Lung (tissue), 11 donors: ENCODE measurements at regions not wholly inside any gene's neighbourhood (a gene's known extent, or its start where the extent isn't known, plus 50 kb on each side); places are given as distances from the start of the nearest gene placed in this dataset.

Experiments
- ATAC-seq: fragments of 200-7000 bp; cut with Tn5 transposase; one replicate; pipeline ENCODE4 v1.9.1; 2020; ENCODE audit warnings: moderate number of reproducible peaks; ENCODE audit not compliant: insufficient read depth, low FRiP score
- DNase-seq, 3 donors: peaks; one replicate each; pipeline ENCODE4 v3.0.0-alpha.2; 2013 to 2017
- H3K27ac ChIP-seq, 2 donors: one replicate each; pipeline ENCODE4 v1.5.1; 2013; ENCODE audit warnings: mild to moderate bottlenecking in 2 of 2, moderate library complexity in 2 of 2, control low read depth in 1 of 2, inconsistent platforms in 1 of 2, low read depth in 1 of 2, low read length in 1 of 2
- H3K27me3 ChIP-seq, 3 donors: one replicate each; pipeline ENCODE4 v1.5.1; 2013; ENCODE audit warnings: low read length in 2 of 3; ENCODE audit not compliant: control insufficient read depth in 3 of 3, insufficient read depth in 3 of 3
- H3K36me3 ChIP-seq, 4 donors: one replicate each; pipeline ENCODE4 v1.5.1; 2013; ENCODE audit warnings: low read length in 4 of 4, mild to moderate bottlenecking in 1 of 4, moderate library complexity in 1 of 4; ENCODE audit not compliant: control insufficient read depth in 4 of 4, insufficient read depth in 4 of 4
- H3K4me1 ChIP-seq, 5 donors: one replicate each; pipeline ENCODE4 v1.5.1; 2013; ENCODE audit warnings: low read length in 5 of 5, mild to moderate bottlenecking in 2 of 5, moderate library complexity in 1 of 5; ENCODE audit not compliant: control insufficient read depth in 5 of 5, insufficient read depth in 5 of 5
- H3K4me3 ChIP-seq: one replicate; pipeline ENCODE4 v1.5.1; 2013; ENCODE audit warnings: mild to moderate bottlenecking, control low read depth, moderate library complexity
- H3K9ac ChIP-seq, 2 donors: one replicate each; pipeline ENCODE4 v1.5.1; 2013; ENCODE audit warnings: low read length in 2 of 2, control low read depth in 1 of 2; ENCODE audit not compliant: insufficient read depth in 1 of 2
- H3K9me3 ChIP-seq, 4 donors: one replicate each; pipeline ENCODE4 v1.5.1; 2013; ENCODE audit warnings: low read length in 3 of 4, mild to moderate bottlenecking in 1 of 4, moderate library complexity in 1 of 4; ENCODE audit not compliant: control insufficient read depth in 4 of 4, insufficient read depth in 3 of 4
- WGBS, 2 donors: extraction: QIAGEN DNeasy Blood & Tissue Kit; methylation state at CpG; one replicate each; pipeline ENCODE4 v1.1.7; 2013; 5-methylcytosine and 5-hydroxymethylcytosine counted together
- TF ChIP-seq, protein P1 (sequence below): IDR thresholded peaks from 2 replicates; pipeline ENCODE4 v1.5.1; 2012; ENCODE audit warnings: mild to moderate bottlenecking; ENCODE audit errors: control extremely low read depth, extremely low read depth
- donor health status: control.
- donor health status: control.
- donor health status: Bipolar disorder and iron deficiency.
- donor health status: healthy.
- donor health status: DM: yes; HTN: yes; CAD: no.

DNA sequence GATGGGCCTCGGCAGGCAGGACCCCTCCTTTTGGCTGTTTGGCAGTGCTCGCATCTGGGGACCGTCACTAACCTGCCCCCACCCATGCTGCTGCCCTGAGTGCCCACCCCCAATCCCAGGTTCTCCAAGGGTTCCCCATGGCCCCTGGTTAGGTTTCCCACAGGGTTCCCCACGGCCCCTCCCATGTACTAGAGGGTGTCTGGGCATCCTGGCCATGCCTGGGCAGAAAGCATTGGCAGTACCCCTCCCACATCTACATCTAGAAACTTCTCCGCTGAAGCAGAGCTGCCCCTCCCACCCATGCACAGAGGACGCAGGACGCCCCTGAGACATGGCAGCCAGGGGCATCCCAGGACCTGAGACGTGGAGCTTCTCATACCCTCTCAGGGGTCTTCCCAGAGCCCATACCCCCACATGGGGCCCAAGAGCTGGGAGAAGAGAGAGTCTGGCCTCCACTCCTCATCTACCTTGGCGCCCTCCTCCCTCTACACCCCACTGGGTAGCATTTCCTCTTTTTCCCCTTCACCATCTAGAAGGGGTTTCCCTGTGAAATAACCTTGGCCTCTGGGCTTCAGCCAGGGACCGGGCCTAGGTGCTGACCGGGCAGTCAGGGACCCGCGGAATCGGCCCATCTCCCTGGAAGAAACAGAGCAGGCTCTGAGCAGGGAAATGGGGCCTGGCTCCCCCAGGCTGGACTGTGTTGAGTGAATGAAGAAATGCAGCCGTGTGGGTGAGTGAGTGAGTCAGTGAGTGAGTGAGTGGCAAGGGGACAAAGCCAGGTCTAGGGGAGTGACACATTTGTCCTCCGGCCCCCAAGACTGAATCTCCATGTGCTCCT lies 987.3 kb downstream of the BRD1 start:
- Histone ChIP-seq H3K4me1 (no peaks in the 10 kb centered on the region), H3K4me3 (no peak overlapping the region), H3K27ac (no peak overlapping the region), H3K9ac (no peak overlapping the region), H3K27me3 (peaks cover 0 to 5% (median 0%) of the 10 kb centered on the region in 3 donors), H3K36me3 (no peaks in the 10 kb centered on the region), H3K9me3 (peaks cover 0 to 6% (median 2%) of the 10 kb centered on the region in 4 donors)
- ATAC-seq (no peak), DNase-seq (no peak)
- TF ChIP-seq, protein P1, sequence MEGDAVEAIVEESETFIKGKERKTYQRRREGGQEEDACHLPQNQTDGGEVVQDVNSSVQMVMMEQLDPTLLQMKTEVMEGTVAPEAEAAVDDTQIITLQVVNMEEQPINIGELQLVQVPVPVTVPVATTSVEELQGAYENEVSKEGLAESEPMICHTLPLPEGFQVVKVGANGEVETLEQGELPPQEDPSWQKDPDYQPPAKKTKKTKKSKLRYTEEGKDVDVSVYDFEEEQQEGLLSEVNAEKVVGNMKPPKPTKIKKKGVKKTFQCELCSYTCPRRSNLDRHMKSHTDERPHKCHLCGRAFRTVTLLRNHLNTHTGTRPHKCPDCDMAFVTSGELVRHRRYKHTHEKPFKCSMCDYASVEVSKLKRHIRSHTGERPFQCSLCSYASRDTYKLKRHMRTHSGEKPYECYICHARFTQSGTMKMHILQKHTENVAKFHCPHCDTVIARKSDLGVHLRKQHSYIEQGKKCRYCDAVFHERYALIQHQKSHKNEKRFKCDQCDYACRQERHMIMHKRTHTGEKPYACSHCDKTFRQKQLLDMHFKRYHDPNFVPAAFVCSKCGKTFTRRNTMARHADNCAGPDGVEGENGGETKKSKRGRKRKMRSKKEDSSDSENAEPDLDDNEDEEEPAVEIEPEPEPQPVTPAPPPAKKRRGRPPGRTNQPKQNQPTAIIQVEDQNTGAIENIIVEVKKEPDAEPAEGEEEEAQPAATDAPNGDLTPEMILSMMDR: no peak
- 85 to 91% methylated on average over 16 of the region's 16 CpGs for WGBS, 2 donors

DNA sequence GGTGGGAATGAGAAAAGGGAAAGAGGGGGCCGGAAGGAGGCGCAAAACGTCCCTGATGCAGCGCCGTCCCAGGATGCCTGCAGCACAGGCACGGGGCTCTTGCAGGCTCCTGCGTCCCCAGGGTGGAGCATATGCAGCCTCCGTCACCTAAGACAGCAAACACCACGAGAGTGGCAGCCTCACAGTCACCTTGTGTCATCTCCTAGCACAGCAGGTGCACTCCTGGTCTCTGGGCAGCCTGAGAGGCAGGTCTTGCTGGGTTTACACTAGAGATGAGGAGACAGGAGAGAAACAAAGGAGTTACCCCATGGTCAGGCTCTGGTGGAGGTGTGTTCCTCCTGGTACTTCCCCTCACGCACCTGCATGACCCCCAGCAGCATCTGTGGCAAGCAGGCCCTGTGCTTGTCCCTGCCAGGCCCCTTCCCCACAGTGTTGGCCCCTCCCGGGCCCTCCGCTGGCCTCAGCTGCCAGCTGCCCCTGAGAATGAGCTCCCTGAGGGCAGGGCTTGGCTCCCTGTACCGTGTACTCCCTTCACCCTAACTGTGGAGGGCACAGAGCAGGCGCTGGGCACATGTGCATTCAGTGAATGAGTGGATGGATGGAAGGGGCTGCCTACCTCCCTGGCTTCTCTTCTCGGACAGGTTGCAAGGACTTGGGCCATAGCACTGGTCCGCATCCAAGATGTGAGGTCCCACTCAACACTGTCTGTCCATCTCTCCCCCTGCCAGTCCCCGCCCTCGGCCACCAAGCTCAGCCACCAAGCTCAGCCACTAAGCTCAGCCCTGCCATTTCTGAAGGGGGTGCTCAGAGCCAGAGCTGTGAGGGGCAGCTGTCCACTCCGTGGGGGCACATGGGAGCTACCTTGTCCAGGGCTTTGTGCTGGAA lies 988.6 kb downstream of the BRD1 start:
- ATAC-seq (no peak), DNase-seq (no peak)
- Histone ChIP-seq H3K4me1 (no peaks in the 10 kb centered on the region), H3K36me3 (no peaks in the 10 kb centered on the region), H3K27me3 (peaks cover 0 to 5% (median 0%) of the 10 kb centered on the region in 3 donors), H3K9ac (no peak overlapping the region), H3K4me3 (no peak overlapping the region), H3K9me3 (peaks cover 0 to 6% (median 2%) of the 10 kb centered on the region in 4 donors), H3K27ac (no peak overlapping the region)
- TF ChIP-seq, protein P1: no peak
- 73 to 75% methylated on average over 19 of the region's 19 CpGs for WGBS, 2 donors

DNA sequence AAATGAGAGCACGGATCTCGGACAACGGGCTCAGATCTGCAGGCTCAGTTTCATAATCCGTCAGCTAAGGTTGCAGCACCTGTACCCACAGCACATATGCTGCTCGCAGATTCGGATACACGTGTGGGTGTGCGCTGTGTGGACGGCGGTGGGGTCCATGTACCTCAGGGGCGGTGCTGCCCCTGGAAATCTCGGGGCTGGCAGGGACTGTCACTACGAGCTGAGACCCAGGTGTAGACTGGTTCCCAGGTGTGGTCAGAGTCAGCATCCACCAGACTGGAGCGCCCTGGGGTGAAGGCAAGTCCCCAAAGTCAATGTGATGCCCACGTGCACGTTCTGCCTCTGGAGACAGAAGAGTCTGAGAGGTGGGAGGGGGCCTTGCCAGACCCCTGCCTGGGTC lies 989.3 kb downstream of the BRD1 start:
- DNase-seq (no peak), ATAC-seq (no peak)
- Histone ChIP-seq H3K36me3 (no peaks in the 10 kb centered on the region), H3K27me3 (peaks cover 0 to 5% (median 0%) of the 10 kb centered on the region in 3 donors), H3K9me3 (peaks cover 0 to 6% (median 2%) of the 10 kb centered on the region in 4 donors), H3K27ac (no peak overlapping the region), H3K4me3 (no peak overlapping the region), H3K9ac (no peak overlapping the region), H3K4me1 (no peaks in the 10 kb centered on the region)
- TF ChIP-seq, protein P1: no peak
- 84 to 89% methylated on average over 16 of the region's 16 CpGs for WGBS, 2 donors
